Kidney epithelial cell (primary cell): ENCODE measurements at regions not wholly inside any gene's neighbourhood (a gene's known extent, or its start where the extent isn't known, plus 50 kb on each side); places are given as distances from the start of the nearest gene placed in this dataset.

Source experiments
- DNase-seq: peaks from one replicate; pipeline ENCODE4 v3.0.0-alpha.2; 2010; ENCODE audit warnings: low read depth
- H3K27me3 ChIP-seq: 2 replicates; pipeline ENCODE4 v1.6.0; 2011; ENCODE audit warnings: low read length; ENCODE audit not compliant: control insufficient read depth, insufficient read depth
- H3K36me3 ChIP-seq: 2 replicates; pipeline ENCODE4 v1.5.1; 2011; ENCODE audit warnings: low read length; ENCODE audit not compliant: control insufficient read depth, insufficient read depth
- H3K4me3 ChIP-seq: 2 replicates; pipeline ENCODE4 v1.5.1; 2011; ENCODE audit warnings: low read depth, mild to moderate bottlenecking, control low read depth, low read length
- CTCF ChIP-seq: IDR thresholded peaks from 2 replicates; pipeline ENCODE4 v1.5.1; 2011; ENCODE audit warnings: mild to moderate bottlenecking, moderate library complexity, low read length, control low read depth, inconsistent platforms; ENCODE audit not compliant: insufficient read depth, poor library complexity, severe bottlenecking

- no peak for TF ChIP-seq CTCF
- Histone ChIP-seq H3K36me3 (no peaks in the 10 kb centered on the region), H3K27me3 (no peaks in the 10 kb centered on the region), H3K4me3 (no peak overlapping the region)
- DNase-seq, result no peak
Observed at GRCh38 chr6:137736048-137736818, 130.8 kb upstream of the TNFAIP3 start.

GRCh38 chr6:137736911-137737310 is 130.1 kb upstream of the TNFAIP3 start:
- no peak for TF ChIP-seq CTCF
- Histone ChIP-seq H3K4me3 (no peak overlapping the region), H3K27me3 (no peaks in the 10 kb centered on the region), H3K36me3 (no peaks in the 10 kb centered on the region)
- DNase-seq, result no peak

- Histone ChIP-seq H3K36me3 (no peaks in the 10 kb centered on the region), H3K27me3 (no peaks in the 10 kb centered on the region), H3K4me3 (no peak overlapping the region)
- TF ChIP-seq CTCF, result no peak
- peak; percentile 69 for DNase-seq
Observed at GRCh38 chr6:137737836-137738596, 129.0 kb upstream of the TNFAIP3 start.

GRCh38 chr6:137738931-137739504 is 128.0 kb upstream of the TNFAIP3 start:
- Histone ChIP-seq H3K27me3 (no peaks in the 10 kb centered on the region), H3K4me3 (no peak overlapping the region), H3K36me3 (no peaks in the 10 kb centered on the region)
- no peak for DNase-seq
- no peak for TF ChIP-seq CTCF

GRCh38 chr6:137739544-137739943 is 127.5 kb upstream of the TNFAIP3 start:
- DNase-seq, result no peak
- TF ChIP-seq CTCF, result no peak
- Histone ChIP-seq H3K36me3 (no peaks in the 10 kb centered on the region), H3K4me3 (no peak overlapping the region), H3K27me3 (no peaks in the 10 kb centered on the region)
